MCF 10A (cell line): ENCODE measurements at regions not wholly inside any gene's neighbourhood (a gene's known extent, or its start where the extent isn't known, plus 50 kb on each side); places are given as distances from the start of the nearest gene placed in this dataset.
A peak's percentile ranks its signal among the peaks of the same experiment; 100 is the strongest.

Experiments used
- BruUV-seq: library from RNA; stranded (reverse); fragments of 400-500 nt; replicated peaks from 2 replicates; lab custom pipeline; 2021; lab: Mats Ljungman, UMichigan
- CTCF ChIA-PET: fragments of 300-600 bp; sonication (Branson Sonifier 250); formaldehyde crosslinking; extraction: SDS; loops from one replicate; lab custom pipeline; 2021; ENCODE audit warnings: antibody characterized with exemption, inconsistent platforms; lab: Yijun Ruan, JAX
- POLR2A ChIA-PET: fragments of 300-600, 350-650 bp; sonication (Branson Sonifier 250); formaldehyde crosslinking; extraction: SDS; loops from one replicate; lab custom pipeline; 2020; ENCODE audit warnings: antibody characterized with exemption, inconsistent platforms; lab: Yijun Ruan, JAX
- DNase-seq: peaks from one replicate; pipeline ENCODE4 v3.0.0-alpha.2; 2018; ENCODE audit not compliant: unreplicated experiment
- H3K27ac Mint-ChIP-seq: one replicate; pipeline ENCODE4 v1.8.0; 2022; ENCODE audit warnings: mild to moderate bottlenecking, low read depth, mixed read lengths; ENCODE audit not compliant: unreplicated experiment
- H3K27me3 Mint-ChIP-seq: one replicate; pipeline ENCODE4 v1.8.0; 2022; ENCODE audit warnings: mixed read lengths; ENCODE audit not compliant: insufficient read depth, unreplicated experiment
- H3K36me3 Mint-ChIP-seq: one replicate; pipeline ENCODE4 v1.8.0; 2022; ENCODE audit warnings: mild to moderate bottlenecking, moderate library complexity, mixed read lengths; ENCODE audit not compliant: insufficient read depth, unreplicated experiment
- H3K4me1 Mint-ChIP-seq: one replicate; pipeline ENCODE4 v1.8.0; 2022; ENCODE audit warnings: mixed read lengths; ENCODE audit not compliant: insufficient read depth, unreplicated experiment
- H3K4me3 Mint-ChIP-seq: one replicate; pipeline ENCODE4 v1.8.0; 2022; ENCODE audit warnings: mild to moderate bottlenecking, moderate library complexity, mixed read lengths; ENCODE audit not compliant: unreplicated experiment
- H3K9me3 Mint-ChIP-seq: one replicate; pipeline ENCODE4 v1.8.0; 2022; ENCODE audit warnings: mixed read lengths; ENCODE audit not compliant: unreplicated experiment
- CTCF ChIP-seq: fragments of 200-600 bp; IDR thresholded peaks from one replicate; pipeline ENCODE4 v1.8.0; 2022; ENCODE audit warnings: antibody characterized with exemption, mild to moderate bottlenecking; ENCODE audit not compliant: unreplicated experiment
- intact Hi-C: fragments of 100-400 bp; cut with micrococcal nuclease; formaldehyde crosslinking; loops from 2 replicates; pipeline ENCODE4 v1.14.1; 2022

GRCh38 chr3:44100298-44100695 lies 141.4 kb upstream of the TOPAZ1 start:
- DNase-seq, result no peak
- ChIA-PET POLR2A (interaction anchor here (0.7 kb wide), 1 partner anchor 45 kb away, joined by 5 read pairs; no protein-coding TSS in a partner anchor), CTCF (no interaction called here)
- Mint-ChIP-seq H3K9me3 (no peaks in the 10 kb centered on the region), H3K27ac (no peak overlapping the region), H3K4me3 (no peak overlapping the region), H3K36me3 (no peaks in the 10 kb centered on the region), H3K4me1 (peaks cover 13% of the 10 kb centered on the region), H3K27me3 (no peaks in the 10 kb centered on the region)
- intact Hi-C loops, result no loop called here
- TF ChIP-seq CTCF, result no peak
- no TSS peak for BruUV-seq

GRCh38 chr3:44104043-44104442 lies 137.6 kb upstream of the TOPAZ1 start:
- no peaks in the 10 kb centered on the region for H3K9me3 Mint-ChIP-seq
- DNase-seq, result no peak
- intact Hi-C loops, result no loop called here
- CTCF ChIA-PET, result interaction anchor here (1.2 to 1.5 kb wide), 2 partner anchors 8 to 12 kb away, joined by 3 read pairs; no protein-coding TSS in a partner anchor
- no peaks in the 10 kb centered on the region for H3K27me3 Mint-ChIP-seq
- POLR2A ChIA-PET, result no interaction called here
- H3K36me3 Mint-ChIP-seq, result no peaks in the 10 kb centered on the region
- H3K27ac Mint-ChIP-seq, result no peak overlapping the region
- TF ChIP-seq CTCF, result no peak
- peaks cover 20% of the 10 kb centered on the region for H3K4me1 Mint-ChIP-seq
- no peak overlapping the region for H3K4me3 Mint-ChIP-seq
- BruUV-seq, result no TSS peak

GRCh38 chr3:44104668-44105321 lies 136.9 kb upstream of the TOPAZ1 start:
- Mint-ChIP-seq H3K4me3 (no peak overlapping the region), H3K36me3 (no peaks in the 10 kb centered on the region), H3K27ac (peak overlapping the region; percentile 82), H3K27me3 (no peaks in the 10 kb centered on the region), H3K9me3 (no peaks in the 10 kb centered on the region), H3K4me1 (peaks cover 20% of the 10 kb centered on the region)
- peak; percentile 92 for DNase-seq
- TF ChIP-seq CTCF, result no peak
- intact Hi-C loops, result no loop called here
- no TSS peak for BruUV-seq
- POLR2A ChIA-PET, result no interaction called here
- CTCF ChIA-PET, result interaction anchor here (1.2 kb wide), 1 partner anchor 8 kb away, joined by 3 read pairs; no protein-coding TSS in a partner anchor

- Mint-ChIP-seq H3K27ac (peak overlapping the region; percentile 82), H3K9me3 (no peaks in the 10 kb centered on the region), H3K27me3 (no peaks in the 10 kb centered on the region), H3K4me3 (no peak overlapping the region), H3K4me1 (peaks cover 20% of the 10 kb centered on the region), H3K36me3 (no peaks in the 10 kb centered on the region)
- ChIA-PET POLR2A (interaction anchor here (0.6 kb wide), 1 partner anchor 286 kb away, joined by 3 read pairs; no protein-coding TSS in a partner anchor), CTCF (interaction anchor here (1.2 kb wide), 1 partner anchor 9 kb away, joined by 3 read pairs; no protein-coding TSS in a partner anchor)
- BruUV-seq, result no TSS peak
- intact Hi-C loops, result no loop called here
- no peak for DNase-seq
- no peak for TF ChIP-seq CTCF
Observed at GRCh38 chr3:44105571-44105970, 136.1 kb upstream of the TOPAZ1 start.
